HL-60 (cell line): ENCODE measurements at regions not wholly inside any gene's neighbourhood (a gene's known extent, or its start where the extent isn't known, plus 50 kb on each side); places are given as distances from the start of the nearest gene placed in this dataset.

Experiments used
- DNase-seq, 2 experiments: peaks; one replicate each; pipeline ENCODE4 v3.0.0-alpha.2; 2010 to 2020; ENCODE audit warnings: low read depth in 1 of 2, low spot score in 1 of 2
- H3K27ac ChIP-seq: fragments of 250-450 bp; sonication (Bioruptor Pico); replicated peaks from 2 replicates; pipeline ENCODE4 v1.5.1; 2020; ENCODE audit warnings: mild to moderate bottlenecking, moderate library complexity
- H3K27me3 ChIP-seq: fragments of 250-450 bp; sonication (Bioruptor Pico); 2 replicates; pipeline ENCODE4 v1.5.1; 2021; ENCODE audit warnings: mild to moderate bottlenecking, moderate library complexity; ENCODE audit not compliant: insufficient read depth, poor library complexity, severe bottlenecking
- H3K4me3 ChIP-seq: replicated peaks from 2 replicates; pipeline ENCODE4 v1.5.1; 2011; ENCODE audit warnings: mild to moderate bottlenecking, control low read depth, low read length; ENCODE audit not compliant: insufficient read depth
- GABPA ChIP-seq: IDR thresholded peaks from 2 replicates; pipeline ENCODE4 v1.6.1; 2012; ENCODE audit warnings: low read depth
- POLR2AphosphoS5 ChIP-seq: IDR thresholded peaks from 2 replicates; pipeline ENCODE4 v1.6.1; 2012; ENCODE audit warnings: low read depth
- REST ChIP-seq: IDR thresholded peaks from 2 replicates; pipeline ENCODE4 v1.6.1; 2012; ENCODE audit warnings: low read depth; ENCODE audit not compliant: insufficient replicate concordance
- SPI1 ChIP-seq: IDR thresholded peaks from 2 replicates; pipeline ENCODE4 v1.6.1; 2012; ENCODE audit warnings: low read depth, mild to moderate bottlenecking, borderline replicate concordance
- TF ChIP-seq, protein P1 (sequence below): IDR thresholded peaks from one replicate; pipeline ENCODE4 v1.5.1; 2011; ENCODE audit warnings: low read length, control low read depth, inconsistent platforms; ENCODE audit not compliant: insufficient read depth

GRCh38 chr15:91627473-91628278, 225.8 kb upstream of the SLCO3A1 start:
- H3K27me3 ChIP-seq, result no peaks in the 10 kb centered on the region
- H3K27ac ChIP-seq, result no peak overlapping the region
- no peak for TF ChIP-seq REST
- TF ChIP-seq, protein P1, sequence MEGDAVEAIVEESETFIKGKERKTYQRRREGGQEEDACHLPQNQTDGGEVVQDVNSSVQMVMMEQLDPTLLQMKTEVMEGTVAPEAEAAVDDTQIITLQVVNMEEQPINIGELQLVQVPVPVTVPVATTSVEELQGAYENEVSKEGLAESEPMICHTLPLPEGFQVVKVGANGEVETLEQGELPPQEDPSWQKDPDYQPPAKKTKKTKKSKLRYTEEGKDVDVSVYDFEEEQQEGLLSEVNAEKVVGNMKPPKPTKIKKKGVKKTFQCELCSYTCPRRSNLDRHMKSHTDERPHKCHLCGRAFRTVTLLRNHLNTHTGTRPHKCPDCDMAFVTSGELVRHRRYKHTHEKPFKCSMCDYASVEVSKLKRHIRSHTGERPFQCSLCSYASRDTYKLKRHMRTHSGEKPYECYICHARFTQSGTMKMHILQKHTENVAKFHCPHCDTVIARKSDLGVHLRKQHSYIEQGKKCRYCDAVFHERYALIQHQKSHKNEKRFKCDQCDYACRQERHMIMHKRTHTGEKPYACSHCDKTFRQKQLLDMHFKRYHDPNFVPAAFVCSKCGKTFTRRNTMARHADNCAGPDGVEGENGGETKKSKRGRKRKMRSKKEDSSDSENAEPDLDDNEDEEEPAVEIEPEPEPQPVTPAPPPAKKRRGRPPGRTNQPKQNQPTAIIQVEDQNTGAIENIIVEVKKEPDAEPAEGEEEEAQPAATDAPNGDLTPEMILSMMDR, result no peak
- TF ChIP-seq SPI1, result no peak
- TF ChIP-seq POLR2AphosphoS5, result no peak
- no peak for TF ChIP-seq GABPA
- H3K4me3 ChIP-seq, result no peak overlapping the region
- no peak for DNase-seq

DNA sequence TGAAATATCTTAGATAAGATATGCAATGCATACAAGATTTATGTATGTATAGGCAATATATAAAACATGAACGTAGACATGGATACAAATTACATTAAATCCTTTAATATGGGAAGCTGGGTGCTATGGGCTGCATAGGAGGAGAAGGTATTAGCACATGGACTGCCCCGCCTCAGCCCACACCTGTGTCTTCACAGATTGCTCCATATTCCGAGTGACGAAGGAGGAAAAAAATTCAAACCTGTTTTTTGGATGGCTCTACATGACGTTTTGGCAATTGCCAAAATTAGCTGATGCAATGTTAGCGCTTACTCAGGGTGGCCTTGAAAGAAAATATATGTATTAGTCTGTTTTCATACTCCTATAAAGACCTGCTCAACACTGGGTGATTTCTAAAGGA, 223.4 kb upstream of the SLCO3A1 start:
- TF ChIP-seq, protein P1, result no peak
- TF ChIP-seq SPI1 (no peak), REST (no peak), POLR2AphosphoS5 (no peak), GABPA (no peak)
- Histone ChIP-seq H3K4me3 (no peak overlapping the region), H3K27ac (no peak overlapping the region), H3K27me3 (no peaks in the 10 kb centered on the region)
- no peak for DNase-seq

- Histone ChIP-seq H3K4me3 (no peak overlapping the region), H3K27ac (no peak overlapping the region), H3K27me3 (no peaks in the 10 kb centered on the region)
- no peak for TF ChIP-seq REST
- TF ChIP-seq, protein P1, result no peak
- no peak for TF ChIP-seq POLR2AphosphoS5
- no peak for TF ChIP-seq SPI1
- no peak for TF ChIP-seq GABPA
- no peak for DNase-seq
These were observed 221.3 kb upstream of the SLCO3A1 start for GRCh38 chr15:91632176-91632575.
